ENCODE measurements at regions not wholly inside any gene's neighbourhood (a gene's known extent, or its start where the extent isn't known, plus 50 kb on each side); places are given as distances from the start of the nearest gene placed in this dataset.

DNA sequence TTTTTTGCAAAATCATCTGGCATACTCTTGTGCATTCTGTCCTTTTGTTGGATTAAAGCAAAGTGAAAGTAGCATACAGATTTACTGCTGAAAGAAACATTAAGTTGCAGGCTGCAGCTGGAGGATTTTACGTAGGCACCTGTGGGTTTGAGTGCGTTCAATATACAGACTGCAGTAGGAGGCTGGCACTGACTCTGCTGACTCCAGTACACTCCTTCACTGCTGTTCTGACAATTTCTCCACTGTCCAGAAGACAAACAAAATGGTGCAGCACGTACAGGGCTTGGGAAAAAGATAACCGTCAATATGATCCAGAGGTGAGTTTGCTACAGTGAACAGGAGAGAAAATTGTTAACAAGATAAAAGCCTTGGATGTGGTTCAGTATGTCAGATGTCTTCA is 73.3 kb downstream of the TANC2 start:
- H3F3A ChIP-seq (ENCODE audit: control insufficient read depth, insufficient read depth) = no peaks in the 10 kb centered on the region
- H3K4me1 ChIP-seq (ENCODE audit: control insufficient read depth, low read length) = peaks cover 21% of the 10 kb centered on the region
- no peaks in the 10 kb centered on the region for H3K79me2 ChIP-seq (ENCODE audit: control insufficient read depth, low read length)
- H3K4me3 ChIP-seq (ENCODE audit: low read length) = peak overlapping the region; percentile 48
- H4K20me1 ChIP-seq (ENCODE audit: control insufficient read depth, insufficient read depth, low read depth, low read length) = no peaks in the 10 kb centered on the region
- H3K9me3 ChIP-seq (ENCODE audit: control insufficient read depth, insufficient read depth, low read length) = no peaks in the 10 kb centered on the region; the same call in 1 of the 2 replicates
- TF ChIP-seq EZH2phosphoT487 (IDR thresholded peaks at IDR 0.05; ENCODE audit: borderline replicate concordance, low read length) (no peak), CTCF (IDR thresholded peaks at IDR 0.05; ENCODE audit: low read depth, low read length, poor library complexity, severe bottlenecking) (no peak)
- no peak overlapping the region for H3K27ac ChIP-seq (ENCODE audit: low read depth, low read length)
- H3K9me2 ChIP-seq (replicated peaks; ENCODE audit: control insufficient read depth, low read length) = no peaks in the 10 kb centered on the region
- H3K4me2 ChIP-seq (ENCODE audit: low read length) = peak overlapping the region; percentile 43
- no peaks in the 10 kb centered on the region for H3K36me3 ChIP-seq (ENCODE audit: control insufficient read depth, low read length)
- no peaks in the 10 kb centered on the region for H3K27me3 ChIP-seq (ENCODE audit: control insufficient read depth, low read length)

DNA sequence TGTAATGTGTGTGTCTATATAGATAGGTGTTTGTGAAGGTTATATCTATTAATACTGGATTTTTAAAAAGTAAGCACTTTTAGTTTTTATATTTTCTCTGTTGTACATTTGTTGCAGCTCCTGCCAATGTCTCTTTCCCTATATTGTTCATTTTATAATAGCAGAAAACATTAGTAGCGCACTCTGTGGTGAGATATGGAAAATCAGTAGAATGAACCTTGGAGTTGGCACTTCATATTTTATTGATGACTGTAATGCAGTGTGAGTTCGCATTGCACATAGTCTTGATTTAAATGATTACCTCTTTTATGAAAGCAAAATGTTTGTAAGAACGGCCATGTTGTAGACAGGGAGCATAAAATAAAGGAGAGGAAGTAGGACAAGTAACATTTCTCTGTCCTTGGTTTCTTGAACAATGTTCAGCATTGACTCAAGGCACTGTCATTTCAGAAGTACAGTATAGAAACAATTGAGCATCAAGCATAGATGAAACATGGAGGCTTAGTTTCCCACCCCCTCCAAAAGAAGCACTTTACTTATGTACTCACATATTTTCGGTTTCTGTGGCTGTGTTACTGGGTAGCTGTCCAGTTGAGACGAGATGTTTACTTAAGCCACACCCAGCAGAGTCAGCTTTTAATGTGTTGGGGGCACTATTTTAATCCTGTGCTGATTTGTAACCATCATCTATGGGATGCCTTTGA is 74.0 kb downstream of the TANC2 start:
- TF ChIP-seq EZH2phosphoT487 (IDR thresholded peaks at IDR 0.05; ENCODE audit: borderline replicate concordance, low read length) = no peak
- no peak for TF ChIP-seq CTCF (IDR thresholded peaks at IDR 0.05; ENCODE audit: low read depth, low read length, poor library complexity, severe bottlenecking)
- Histone ChIP-seq H3K36me3 (ENCODE audit: control insufficient read depth, low read length) (no peaks in the 10 kb centered on the region), H3K27me3 (ENCODE audit: control insufficient read depth, low read length) (no peaks in the 10 kb centered on the region), H3K9me3 (ENCODE audit: control insufficient read depth, insufficient read depth, low read length) (no peaks in the 10 kb centered on the region), H4K20me1 (ENCODE audit: control insufficient read depth, insufficient read depth, low read depth, low read length) (no peaks in the 10 kb centered on the region), H3K4me2 (ENCODE audit: low read length) (peak overlapping the region; percentile 43), H3K27ac (ENCODE audit: low read depth, low read length) (no peak overlapping the region), H3K79me2 (ENCODE audit: control insufficient read depth, low read length) (no peaks in the 10 kb centered on the region), H3K9me2 (replicated peaks; ENCODE audit: control insufficient read depth, low read length) (no peaks in the 10 kb centered on the region), H3K4me1 (ENCODE audit: control insufficient read depth, low read length) (peaks cover 21% of the 10 kb centered on the region), H3K4me3 (ENCODE audit: low read length) (peak overlapping the region; percentile 48), H3F3A (ENCODE audit: control insufficient read depth, insufficient read depth) (no peaks in the 10 kb centered on the region)

DNA sequence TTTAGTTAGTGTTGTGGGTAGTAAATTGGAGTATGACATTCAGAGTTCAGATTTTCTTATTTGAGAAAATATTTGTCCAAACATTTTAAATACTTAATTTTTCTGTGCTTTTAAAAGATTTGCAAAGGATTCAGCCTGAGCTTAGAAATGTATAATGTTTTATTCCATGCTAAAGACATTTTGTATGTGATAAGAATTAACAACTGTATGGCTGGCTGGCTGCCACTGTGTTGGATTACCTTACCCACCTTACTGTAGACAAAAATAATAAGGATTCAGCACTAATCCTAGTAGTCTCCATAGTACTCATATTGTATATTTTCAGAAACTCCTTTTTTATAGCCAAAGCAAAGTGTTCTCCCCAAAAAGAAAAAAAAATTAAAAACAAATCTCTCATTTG is 74.8 kb downstream of the TANC2 start:
- no peaks in the 10 kb centered on the region for H3K27me3 ChIP-seq (ENCODE audit: control insufficient read depth, low read length)
- peaks cover 13% of the 10 kb centered on the region for H3K4me1 ChIP-seq (ENCODE audit: control insufficient read depth, low read length)
- H3K4me3 ChIP-seq (ENCODE audit: low read length) = no peak overlapping the region
- no peaks in the 10 kb centered on the region for H3K79me2 ChIP-seq (ENCODE audit: control insufficient read depth, low read length)
- H3K9me2 ChIP-seq (replicated peaks; ENCODE audit: control insufficient read depth, low read length) = no peaks in the 10 kb centered on the region
- H3K36me3 ChIP-seq (ENCODE audit: control insufficient read depth, low read length) = no peaks in the 10 kb centered on the region
- 0 out of 2 replicates have a peak overlapping the region, but pooled peaks have one; percentile 43 for H3K4me2 ChIP-seq (ENCODE audit: low read length)
- TF ChIP-seq CTCF (IDR thresholded peaks at IDR 0.05; ENCODE audit: low read depth, low read length, poor library complexity, severe bottlenecking) (no peak), EZH2phosphoT487 (IDR thresholded peaks at IDR 0.05; ENCODE audit: borderline replicate concordance, low read length) (no peak)
- H4K20me1 ChIP-seq (ENCODE audit: control insufficient read depth, insufficient read depth, low read depth, low read length) = no peaks in the 10 kb centered on the region
- H3K9me3 ChIP-seq (ENCODE audit: control insufficient read depth, insufficient read depth, low read length) = no peaks in the 10 kb centered on the region
- H3F3A ChIP-seq (ENCODE audit: control insufficient read depth, insufficient read depth) = no peaks in the 10 kb centered on the region
- no peak overlapping the region for H3K27ac ChIP-seq (ENCODE audit: low read depth, low read length)
